A172 (cell line): ENCODE measurements at regions not wholly inside any gene's neighbourhood (a gene's known extent, or its start where the extent isn't known, plus 50 kb on each side); places are given as distances from the start of the nearest gene placed in this dataset.

ENCODE experiments used
- DNase-seq: peaks from one replicate; pipeline ENCODE4 v3.0.0-alpha.2; 2015; ENCODE audit warnings: low spot score

DNA sequence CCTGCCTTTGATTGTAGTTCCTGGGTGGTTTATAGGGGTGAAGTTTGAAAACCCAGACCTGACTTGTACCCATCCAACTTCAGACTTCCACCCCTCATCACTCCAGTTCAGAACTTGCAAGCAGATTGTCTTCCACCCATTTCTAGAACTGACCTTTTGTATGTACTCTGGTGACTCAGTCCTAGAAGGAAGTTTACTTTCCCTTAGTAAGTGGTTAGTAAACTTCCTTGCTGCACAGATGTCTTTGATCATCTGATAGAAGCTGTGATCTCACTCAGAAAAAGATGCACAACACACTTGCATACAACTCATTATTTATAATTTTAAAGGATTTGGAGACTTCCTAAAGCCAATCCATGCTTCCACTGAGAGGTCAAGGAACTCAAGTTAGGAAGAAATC is 368.0 kb downstream of the MFSD1 start:
- DNase-seq, result peak; percentile 81

DNA sequence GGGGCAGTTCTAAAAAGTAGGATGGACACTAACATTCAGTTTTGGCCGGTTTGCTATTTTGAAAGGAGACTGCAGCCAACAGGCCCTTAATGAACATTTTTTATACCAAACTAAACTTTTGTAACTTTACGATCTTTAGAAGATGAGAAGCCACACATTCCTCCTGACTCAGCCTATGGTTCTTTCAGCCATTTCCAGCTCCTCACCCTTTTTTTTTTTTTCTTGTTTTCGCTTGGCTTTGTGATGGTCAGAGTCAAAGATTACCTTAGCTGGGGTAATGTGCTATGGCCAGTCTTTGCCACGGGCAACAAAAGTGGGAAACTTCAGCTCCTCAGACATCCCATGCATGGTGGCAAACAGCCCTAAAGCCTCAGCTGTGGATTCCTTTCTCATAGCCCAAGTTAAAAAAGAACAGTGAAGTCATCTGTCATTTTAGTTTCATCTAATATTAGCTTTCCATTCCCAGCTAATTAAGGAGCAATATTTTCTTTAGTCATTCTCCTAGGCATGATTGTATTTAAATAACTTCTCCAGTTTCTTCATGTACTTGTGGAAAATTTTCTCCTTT is 368.7 kb downstream of the MFSD1 start:
- no peak for DNase-seq

DNA sequence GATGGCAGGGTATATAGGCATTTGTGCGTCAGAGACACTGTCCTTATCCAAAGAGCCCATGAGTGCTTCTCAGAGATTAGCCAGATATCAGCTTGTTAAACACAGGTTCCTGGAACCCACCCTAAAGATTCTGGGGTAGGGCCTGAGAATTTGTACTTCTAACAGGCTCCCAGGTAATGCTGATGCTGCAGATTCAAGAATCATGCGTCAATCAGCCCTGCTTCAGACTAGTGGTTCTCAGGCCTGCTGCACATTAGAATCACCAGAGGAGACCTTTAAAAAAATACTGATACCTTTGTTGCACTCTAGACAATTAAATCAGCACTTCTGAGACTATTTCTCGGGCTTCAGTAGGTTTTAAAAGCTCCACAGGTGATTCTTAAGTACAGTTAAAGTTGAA is 369.5 kb downstream of the MFSD1 start:
- DNase-seq, result no peak

DNA sequence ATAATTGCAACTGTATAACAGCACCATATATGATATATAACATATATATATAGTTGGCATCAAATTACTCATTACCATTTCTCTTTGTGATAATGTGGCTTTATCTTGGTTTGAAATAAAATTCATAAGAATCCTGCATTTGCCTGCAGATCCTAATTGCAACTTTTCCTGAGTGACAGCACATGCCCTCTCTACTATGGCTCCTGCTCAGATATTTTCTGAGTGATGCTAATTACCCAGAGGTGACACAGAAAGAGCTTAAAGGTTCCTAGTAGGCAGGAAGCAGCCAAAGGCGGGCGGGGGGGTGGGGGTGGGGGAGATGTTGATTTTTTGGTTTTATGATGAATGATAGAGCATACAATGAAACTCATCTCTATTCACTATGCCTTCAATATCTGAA is 370.6 kb downstream of the MFSD1 start:
- no peak for DNase-seq

DNA sequence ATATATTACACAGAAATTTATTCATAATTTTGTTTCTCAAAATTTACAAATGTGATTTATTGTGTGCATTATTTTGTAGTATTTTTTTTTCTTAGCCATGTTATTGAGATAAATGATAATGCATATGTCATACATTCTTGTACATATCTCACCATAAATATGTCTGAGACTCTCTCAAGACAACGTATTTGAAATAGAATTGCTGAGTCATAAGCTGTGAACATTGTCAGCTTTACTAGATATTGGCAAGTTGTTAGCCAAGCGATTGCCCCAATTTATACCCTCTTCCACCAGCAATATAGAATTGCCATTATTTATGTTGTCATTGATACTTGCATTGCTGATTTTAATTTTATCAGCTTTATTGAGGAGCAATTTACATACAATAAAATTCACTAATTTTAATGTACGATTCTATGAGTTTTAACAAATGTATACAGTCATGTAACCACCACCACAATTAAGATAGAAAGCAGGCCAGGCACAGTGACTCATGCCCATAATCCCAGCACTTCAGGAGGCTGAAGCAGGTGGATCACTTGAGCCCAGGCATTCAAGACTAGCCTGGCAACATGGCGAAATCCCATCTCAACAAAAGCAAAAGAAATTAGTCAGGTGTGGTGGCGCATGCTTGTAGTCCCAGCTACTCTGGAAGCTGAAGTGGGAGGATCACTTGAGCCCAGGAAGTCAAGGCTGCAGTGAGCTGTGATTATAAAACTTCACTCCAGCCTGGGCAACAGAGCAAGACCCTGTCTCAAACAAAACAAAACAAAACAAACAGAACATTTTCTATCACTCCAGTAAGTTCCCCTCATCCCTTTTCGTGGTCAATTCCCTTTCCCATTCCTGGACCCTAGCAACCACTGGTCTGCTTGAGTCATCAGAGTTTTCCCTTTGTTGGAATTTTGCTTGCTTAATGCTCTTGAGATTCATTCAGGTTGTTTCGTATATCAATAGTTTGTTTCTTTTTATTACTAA is 373.1 kb downstream of the MFSD1 start:
- peak; percentile 73 for DNase-seq

DNA sequence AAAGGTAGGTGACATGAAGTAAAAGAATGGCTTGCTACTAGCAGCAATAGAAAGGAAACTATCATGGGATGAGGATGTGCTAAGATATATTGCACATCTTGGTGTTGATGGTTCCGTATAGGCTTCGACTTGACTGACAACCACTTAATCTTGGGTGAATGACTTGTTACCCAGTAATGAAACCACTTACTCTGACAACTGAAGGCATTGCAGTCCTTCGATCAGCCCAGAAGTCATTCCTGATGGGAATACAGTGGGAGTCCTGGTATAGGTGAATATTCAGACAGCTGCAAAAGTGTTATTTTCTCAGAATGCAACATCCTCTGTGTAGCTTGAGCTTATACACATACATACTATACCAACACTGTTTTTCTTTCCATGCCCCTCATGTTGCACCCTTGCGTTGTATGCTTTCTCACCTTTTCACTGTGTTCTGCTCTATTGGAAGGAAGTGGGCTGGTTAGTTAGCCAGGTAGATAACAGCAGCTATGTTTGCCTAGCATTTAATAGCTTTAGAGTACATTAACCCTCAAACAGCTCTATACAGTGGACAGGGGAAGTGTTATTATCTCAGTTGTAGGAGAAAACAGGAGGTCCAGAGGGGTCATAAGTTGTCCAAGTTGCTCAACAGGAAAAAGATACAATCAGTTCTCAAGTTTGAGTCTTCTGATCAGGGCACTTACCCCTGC is 376.5 kb downstream of the MFSD1 start:
- no peak for DNase-seq

DNA sequence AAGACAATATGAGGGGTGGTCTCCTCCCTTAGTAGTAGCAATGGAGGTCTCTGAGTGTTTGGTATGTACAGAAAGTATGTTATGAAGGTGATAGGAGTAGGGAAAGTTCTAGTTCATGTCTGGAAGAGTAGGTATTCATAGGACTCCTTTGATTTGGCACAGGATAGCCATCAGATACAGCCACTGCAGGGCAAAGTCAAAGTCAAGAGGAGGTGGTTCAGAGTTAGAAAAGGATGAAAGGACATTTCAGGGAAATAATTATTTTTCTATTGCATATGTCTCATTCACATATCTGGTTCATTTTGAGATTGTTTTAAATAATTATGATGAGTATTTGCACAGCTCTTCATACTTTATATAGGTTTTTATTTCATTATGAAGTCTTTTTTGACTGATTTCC is 381.1 kb downstream of the MFSD1 start:
- no peak for DNase-seq

DNA sequence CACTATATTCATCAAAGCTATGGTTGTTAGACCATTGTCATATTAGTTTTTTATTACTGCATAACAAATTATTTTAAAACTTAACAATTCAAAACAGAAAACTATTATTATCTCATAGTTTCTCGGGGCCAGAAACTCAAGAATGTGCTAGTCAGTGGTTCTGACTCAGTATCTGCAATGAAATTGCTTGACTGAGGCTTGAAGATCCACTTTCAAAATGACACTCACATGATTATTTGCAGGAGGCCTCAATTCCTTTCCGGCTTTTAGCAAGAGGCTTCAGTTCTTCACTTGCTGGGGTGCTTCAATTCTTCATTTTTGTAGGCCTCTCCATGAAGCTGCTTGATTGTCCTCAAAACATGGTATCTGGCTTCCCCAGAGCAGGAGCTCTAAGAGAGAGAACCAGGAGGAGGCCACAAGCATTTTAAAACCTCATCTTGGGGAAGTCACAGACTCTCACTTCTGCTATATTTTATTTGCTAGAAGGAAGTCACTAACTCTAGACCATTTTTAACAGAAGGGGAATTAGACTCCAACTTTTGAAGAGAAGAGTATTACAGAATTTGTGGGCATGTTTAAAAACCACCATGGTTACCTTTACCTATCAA is 383.7 kb downstream of the MFSD1 start:
- no peak for DNase-seq

DNA sequence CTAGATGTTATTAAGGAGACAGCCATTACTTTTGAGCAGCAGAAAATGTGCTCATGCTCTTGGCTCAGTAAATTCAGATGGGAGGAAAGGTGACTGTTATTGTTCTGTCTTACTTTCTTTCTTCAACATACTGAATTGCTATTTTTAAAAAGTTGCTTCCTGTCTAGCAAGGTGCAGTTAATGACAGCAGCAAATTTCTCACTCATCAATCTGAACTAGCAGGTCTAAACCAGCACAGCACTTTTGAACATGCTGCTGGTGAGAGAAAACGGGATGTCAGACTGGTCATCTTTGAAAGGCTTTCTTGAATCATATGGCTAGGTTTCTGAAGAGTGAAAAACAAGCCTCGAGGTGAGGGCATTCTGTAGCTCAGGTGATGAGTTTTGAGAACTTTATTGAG is 384.7 kb downstream of the MFSD1 start:
- no peak for DNase-seq

DNA sequence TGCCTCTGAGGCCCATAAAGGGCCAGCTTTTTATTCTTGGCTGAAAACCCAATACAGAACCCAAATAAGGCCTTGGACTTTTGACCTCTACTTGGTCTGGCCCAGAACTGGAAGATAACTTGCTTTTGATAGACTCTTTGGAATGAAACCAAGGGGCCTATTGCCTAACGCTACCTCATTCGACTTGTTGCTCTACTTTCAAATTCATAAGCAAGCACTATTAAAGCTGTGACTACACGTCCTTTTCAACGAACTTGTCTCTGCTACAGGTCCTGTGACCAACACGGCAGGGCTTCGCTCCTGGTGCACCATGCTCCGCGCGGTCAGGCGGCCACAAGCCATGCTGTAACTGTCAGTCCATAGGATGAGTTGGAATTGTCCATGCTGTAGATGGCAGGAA is 385.4 kb downstream of the MFSD1 start:
- DNase-seq, result no peak

DNA sequence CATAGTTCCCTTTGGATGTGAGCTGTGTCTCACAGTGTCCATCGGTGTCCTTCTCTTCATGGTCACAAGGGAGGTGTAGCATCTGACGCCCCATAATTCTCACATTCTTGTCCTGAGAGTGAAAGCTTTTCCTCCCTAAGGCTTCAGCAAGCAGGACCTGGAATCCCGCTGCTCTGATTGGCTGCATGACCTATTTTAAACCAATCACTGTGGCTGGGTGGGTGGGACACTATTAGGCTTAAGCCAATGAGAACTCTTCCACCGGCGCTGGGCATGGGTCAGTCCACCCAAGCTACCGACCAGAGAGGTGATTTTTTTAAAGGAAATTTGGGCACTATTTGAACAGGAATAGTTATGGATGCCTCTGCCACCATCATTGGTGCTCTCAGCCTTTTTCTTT is 385.9 kb downstream of the MFSD1 start:
- DNase-seq, result no peak

DNA sequence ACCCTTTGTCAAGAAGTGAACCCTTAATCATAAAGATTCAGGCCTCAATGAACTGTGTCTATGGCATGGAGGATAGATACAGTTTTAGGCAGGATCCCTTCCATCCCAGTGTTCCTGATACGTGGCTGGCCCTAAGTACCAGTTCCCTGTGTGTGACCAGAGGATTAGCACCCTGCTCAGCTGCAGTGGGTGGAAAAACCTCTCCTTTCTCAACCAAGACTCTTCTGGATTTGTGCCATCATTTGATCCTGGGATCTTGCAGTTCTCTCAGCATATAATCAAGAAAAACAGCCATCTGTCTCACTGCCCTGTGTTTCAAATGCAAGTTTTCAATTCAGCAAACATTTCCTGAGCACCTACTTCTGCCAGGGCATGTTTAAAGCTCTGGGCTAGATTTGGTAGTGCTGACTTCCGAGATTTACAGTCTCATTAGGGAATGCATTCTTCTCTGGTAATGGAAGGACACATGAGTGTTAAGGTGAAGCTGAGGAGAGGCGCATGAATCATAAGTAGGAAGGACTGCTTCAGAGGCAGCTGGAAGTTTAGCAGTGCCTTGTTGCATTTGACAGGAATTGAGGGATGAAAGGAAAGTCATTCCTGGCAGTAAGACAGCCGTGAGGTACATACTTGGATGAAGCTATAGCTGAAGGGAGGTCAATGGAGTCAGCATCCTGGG is 388.3 kb downstream of the MFSD1 start:
- DNase-seq, result peak; percentile 91

DNA sequence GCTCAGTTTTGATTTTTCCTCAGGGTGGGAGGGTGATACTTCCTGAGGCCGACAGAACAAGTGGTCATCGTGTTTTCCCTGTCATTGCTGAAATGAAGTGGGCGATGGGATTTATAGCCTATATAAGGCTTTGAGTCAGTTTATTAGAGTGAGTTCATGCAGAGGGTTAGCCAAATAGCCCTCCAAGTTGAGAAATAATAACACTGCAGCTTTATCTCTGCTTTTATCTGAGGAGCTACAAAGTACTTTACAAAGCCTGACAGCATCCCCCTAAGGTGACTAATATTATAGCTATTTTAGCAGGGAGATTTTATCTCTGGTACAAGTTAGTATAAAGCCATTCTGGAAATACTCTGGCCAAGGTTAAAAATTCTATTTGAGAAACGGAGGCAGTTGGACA is 389.6 kb downstream of the MFSD1 start:
- DNase-seq, result peak; percentile 95

DNA sequence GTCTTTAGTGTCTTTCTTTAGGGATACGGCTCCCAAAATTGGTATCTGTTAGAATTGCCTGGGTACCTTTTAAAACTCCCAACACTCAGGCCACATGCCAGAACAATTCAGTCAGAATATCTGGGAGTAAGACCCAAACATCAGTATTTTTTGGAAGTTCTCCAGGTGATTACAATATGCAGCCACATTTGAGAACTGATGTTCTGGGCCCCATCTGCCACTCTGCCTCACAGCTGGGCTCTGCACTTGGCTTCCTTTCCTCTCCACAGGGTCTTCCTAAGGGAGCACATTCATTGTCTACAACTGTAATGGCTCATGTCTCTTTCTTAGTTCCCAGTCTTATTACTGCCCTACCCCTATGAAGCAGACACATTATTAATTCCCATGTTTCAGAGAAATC is 394.5 kb downstream of the MFSD1 start:
- DNase-seq, result no peak

DNA sequence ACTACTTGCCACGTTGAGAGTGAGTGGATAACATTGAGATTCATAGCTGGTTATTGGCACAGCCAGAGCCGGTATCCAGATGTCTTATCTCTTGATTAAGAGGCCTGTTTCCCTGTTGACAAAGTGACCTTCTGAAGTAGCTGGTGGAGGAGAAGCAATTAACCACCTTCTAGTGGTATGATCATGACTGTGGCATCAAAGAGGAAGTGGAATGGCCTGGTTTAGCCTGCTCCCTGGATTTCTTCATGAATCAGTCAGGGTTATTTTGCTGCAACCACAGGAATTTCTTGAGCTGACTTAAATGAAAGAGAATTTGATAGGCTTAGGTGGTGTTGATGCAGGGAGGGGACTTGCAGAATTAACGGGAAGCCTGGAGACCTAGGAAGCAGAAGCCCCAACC is 398.3 kb downstream of the MFSD1 start:
- DNase-seq, result peak; percentile 98

DNA sequence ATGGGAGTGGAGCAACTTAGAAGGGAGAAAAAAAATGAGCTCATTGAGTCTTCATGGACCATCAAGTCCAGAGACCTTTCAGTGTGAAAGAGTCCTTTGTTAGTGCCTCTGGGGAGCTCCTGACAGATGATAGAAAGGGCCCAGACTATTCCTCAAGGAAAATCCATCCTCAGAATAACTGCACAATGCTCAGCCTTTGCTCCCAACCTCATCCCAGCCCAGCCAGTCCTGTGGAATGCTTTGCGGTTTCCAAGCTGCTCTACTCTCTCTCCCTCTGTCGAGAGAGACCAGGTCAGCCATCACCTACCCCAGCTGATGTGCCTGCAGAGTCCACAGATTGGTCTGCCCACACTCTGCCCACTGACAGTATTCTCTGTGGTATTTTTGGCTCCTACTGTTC is 406.2 kb downstream of the MFSD1 start:
- no peak for DNase-seq

DNA sequence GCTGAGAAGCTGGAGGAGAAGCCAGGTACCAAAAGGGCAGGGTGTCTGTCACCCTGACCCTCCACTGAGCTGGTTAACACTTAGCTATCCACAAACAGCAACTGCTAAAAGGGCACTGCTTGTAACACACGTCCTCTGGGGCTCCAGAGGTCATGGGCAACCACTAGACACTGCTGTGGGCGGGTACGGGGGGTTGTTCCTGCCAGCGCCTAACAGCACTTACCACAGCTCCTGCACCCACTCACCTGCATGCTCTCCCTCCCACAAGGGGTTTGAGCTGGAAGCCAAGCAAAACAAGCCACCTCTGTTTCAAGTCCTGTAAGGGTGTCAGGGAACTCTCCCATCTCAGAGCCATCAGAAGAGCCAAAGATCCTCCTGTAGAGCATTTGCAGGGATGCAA is 407.6 kb downstream of the MFSD1 start:
- no peak for DNase-seq

DNA sequence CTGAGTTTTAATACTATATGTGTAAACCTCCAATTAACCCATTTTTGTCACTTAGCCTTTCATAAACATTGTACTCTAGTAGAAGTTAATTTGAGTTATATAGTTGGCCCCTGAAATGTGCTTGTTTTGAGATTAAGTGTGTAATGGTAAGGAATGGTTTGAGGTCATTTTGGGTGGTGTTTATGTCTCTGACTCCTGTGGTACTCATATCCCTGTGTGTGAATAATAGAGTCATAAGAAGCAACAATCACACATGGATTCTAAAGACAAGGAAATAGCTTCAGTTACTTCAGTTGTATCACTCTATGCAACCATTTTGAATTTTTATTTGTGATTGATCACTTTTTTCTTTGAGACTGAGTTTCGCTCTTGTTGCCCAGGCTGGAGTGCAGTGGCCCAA is 408.5 kb downstream of the MFSD1 start:
- DNase-seq, result no peak

DNA sequence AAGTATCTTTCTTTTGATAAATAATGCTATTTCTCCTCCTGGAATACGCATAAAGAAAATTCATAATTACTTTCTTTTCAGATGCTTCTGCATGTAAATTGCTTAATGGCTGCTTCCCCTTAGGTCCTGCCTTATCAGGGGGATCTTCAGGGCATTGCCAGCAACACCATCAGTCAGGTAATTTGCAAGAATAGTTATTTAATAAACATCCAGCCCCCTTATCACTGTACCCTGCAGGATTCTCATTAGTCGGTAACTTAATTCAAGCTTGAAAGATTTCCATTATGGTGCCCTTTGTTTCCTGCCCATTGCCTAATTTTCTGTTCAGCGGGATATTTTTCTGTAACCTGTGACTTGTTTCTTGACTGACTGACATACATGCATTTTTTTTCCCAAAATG is 414.5 kb downstream of the MFSD1 start:
- DNase-seq, result no peak

DNA sequence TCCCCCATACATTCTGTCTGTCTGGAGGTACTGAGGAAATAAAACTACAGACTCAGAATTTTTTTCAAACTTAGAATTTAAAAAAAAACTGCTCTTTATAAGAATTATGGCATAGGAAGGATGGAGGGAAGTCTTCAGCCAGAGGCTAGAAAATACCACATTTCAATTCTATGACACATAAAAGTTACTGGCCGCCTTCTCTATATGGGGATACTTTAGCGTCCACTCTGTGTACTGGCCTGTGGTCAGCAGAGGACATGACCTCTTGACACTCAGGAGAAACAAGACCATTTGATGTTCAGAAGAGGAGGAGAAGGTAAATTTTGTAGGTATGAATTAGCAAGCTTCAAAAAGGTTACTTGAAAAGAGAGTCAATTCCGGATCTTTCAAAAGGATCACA is 417.4 kb downstream of the MFSD1 start:
- no peak for DNase-seq

DNA sequence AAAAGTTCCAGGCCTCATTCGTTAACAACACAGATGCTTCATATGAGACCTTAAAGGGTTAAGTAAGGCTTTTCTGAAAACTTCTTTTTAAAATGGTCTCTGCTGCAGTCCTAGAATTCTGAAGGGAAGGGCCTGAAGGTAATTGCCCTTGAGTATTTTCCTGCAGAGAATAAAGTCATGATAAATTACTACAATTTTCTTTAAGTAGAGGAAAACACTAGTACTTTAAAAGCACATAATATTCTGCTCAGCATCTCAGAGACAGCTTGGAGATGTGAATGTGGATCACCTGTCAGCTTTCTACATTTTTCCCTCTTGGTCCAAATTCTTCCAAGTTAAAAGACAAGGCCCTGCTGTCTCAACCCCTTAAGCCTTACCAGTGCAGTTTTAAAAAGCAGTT is 419.5 kb downstream of the MFSD1 start:
- no peak for DNase-seq

DNA sequence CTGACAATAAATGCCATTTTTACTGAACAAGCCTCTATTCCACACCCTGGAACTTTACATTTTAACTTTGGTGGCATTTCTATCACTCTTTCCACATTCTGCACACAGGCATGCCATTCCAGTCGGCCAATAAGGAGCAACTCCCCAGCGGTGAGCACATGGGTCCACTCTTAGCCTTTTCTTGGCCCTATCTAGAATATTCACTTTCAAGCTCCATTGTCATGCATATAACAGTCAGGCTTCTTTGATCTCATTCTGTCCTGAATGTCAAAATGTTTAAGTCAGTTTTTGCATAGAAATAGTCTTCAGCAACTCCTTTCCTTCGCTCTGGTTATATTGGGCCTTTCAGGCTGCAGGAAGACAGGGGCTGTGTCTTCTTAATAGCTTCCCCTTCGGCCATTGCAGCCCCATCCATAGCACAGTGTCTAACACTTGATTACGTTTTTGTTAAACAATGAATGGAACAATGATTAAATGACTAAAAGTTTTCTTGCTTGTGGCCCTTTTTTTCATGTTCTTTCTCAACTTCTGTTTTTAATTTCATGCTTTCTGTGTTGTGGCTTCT is 427.3 kb downstream of the MFSD1 start:
- DNase-seq, result no peak
